ENCODE measurements at regions not wholly inside any gene's neighbourhood (a gene's known extent, or its start where the extent isn't known, plus 50 kb on each side); places are given as distances from the start of the nearest gene placed in this dataset.

GRCh38 chr9:26750162-26750561, 142.4 kb downstream of the CAAP1 start:
- Mint-ChIP-seq H3K4me3 (ENCODE audit: unreplicated experiment) (no peak overlapping the region), H3K36me3 (ENCODE audit: unreplicated experiment) (no peaks in the 10 kb centered on the region), H3K27me3 (ENCODE audit: unreplicated experiment) (peaks cover 3% of the 10 kb centered on the region), H3K27ac (ENCODE audit: unreplicated experiment) (no peak overlapping the region), H3K9me3 (ENCODE audit: unreplicated experiment) (no peaks in the 10 kb centered on the region), H3K4me1 (ENCODE audit: low read depth, unreplicated experiment) (no peaks in the 10 kb centered on the region)
- DNase-seq: no peak
- TF ChIP-seq CTCF (IDR thresholded peaks at IDR 0.05; ENCODE audit: partially characterized antibody, unreplicated experiment): no peak

- Mint-ChIP-seq H3K27ac (ENCODE audit: unreplicated experiment) (no peak overlapping the region), H3K4me1 (ENCODE audit: low read depth, unreplicated experiment) (no peaks in the 10 kb centered on the region), H3K36me3 (ENCODE audit: unreplicated experiment) (no peaks in the 10 kb centered on the region), H3K9me3 (ENCODE audit: unreplicated experiment) (no peaks in the 10 kb centered on the region), H3K27me3 (ENCODE audit: unreplicated experiment) (peaks cover 3% of the 10 kb centered on the region), H3K4me3 (ENCODE audit: unreplicated experiment) (no peak overlapping the region)
- no peak for DNase-seq
- no peak for TF ChIP-seq CTCF (IDR thresholded peaks at IDR 0.05; ENCODE audit: partially characterized antibody, unreplicated experiment)
These were observed 144.0 kb downstream of the CAAP1 start for GRCh38 chr9:26748449-26749058.

DNA sequence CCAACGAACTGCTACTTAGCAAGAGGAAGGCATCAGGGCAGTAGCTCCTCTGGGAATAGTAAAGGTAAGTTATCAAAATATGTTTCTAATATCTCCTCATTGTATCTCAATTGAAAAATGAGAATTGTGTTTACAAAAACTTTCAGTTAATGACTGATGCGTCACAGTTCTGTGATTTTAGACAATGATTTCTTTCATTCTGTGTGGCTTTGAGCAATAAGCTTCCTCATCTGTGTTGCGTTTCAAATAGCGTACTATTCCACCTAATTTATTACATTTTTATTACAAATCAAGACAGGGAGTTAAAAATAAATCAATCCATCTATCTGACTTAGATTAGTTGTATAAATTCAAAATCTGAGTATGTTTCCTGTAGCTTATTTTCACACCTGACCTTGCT, 145.0 kb downstream of the CAAP1 start:
- peaks cover 3% of the 10 kb centered on the region for H3K27me3 Mint-ChIP-seq (ENCODE audit: unreplicated experiment)
- no peak overlapping the region for H3K4me3 Mint-ChIP-seq (ENCODE audit: unreplicated experiment)
- TF ChIP-seq CTCF (IDR thresholded peaks at IDR 0.05; ENCODE audit: partially characterized antibody, unreplicated experiment): no peak
- DNase-seq: no peak
- H3K27ac Mint-ChIP-seq (ENCODE audit: unreplicated experiment): no peak overlapping the region
- no peaks in the 10 kb centered on the region for H3K4me1 Mint-ChIP-seq (ENCODE audit: low read depth, unreplicated experiment)
- H3K36me3 Mint-ChIP-seq (ENCODE audit: unreplicated experiment): no peaks in the 10 kb centered on the region
- peaks cover 1% of the 10 kb centered on the region for H3K9me3 Mint-ChIP-seq (ENCODE audit: unreplicated experiment)

- Mint-ChIP-seq H3K4me1 (ENCODE audit: low read depth, unreplicated experiment) (no peaks in the 10 kb centered on the region), H3K27ac (ENCODE audit: unreplicated experiment) (no peak overlapping the region), H3K36me3 (ENCODE audit: unreplicated experiment) (no peaks in the 10 kb centered on the region), H3K4me3 (ENCODE audit: unreplicated experiment) (no peak overlapping the region), H3K27me3 (ENCODE audit: unreplicated experiment) (peaks cover 3% of the 10 kb centered on the region), H3K9me3 (ENCODE audit: unreplicated experiment) (peaks cover 2% of the 10 kb centered on the region)
- TF ChIP-seq CTCF (IDR thresholded peaks at IDR 0.05; ENCODE audit: partially characterized antibody, unreplicated experiment): no peak
- DNase-seq: no peak
These were observed 146.1 kb downstream of the CAAP1 start for GRCh38 chr9:26746357-26747072.

DNA sequence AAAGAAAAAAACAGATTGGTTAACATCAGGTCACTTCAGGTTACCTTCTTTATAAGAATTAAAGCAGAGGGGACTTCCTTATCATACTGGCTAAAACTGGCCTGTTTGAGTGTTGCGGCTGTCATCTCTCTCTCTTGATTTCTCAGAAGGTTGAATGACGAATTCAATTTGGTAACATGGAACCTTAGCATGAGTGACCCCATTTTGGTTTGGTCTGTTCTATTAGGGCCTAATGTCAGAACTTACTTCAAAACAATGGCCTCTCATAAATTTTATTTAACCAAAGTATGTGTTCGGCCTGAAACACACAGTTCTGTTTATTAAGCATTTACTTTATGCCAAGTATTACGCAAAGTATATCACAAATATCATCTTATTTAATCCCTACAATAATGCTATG, 147.5 kb downstream of the CAAP1 start:
- H3K4me3 Mint-ChIP-seq (ENCODE audit: unreplicated experiment): no peak overlapping the region
- no peak overlapping the region for H3K27ac Mint-ChIP-seq (ENCODE audit: unreplicated experiment)
- no peak for TF ChIP-seq CTCF (IDR thresholded peaks at IDR 0.05; ENCODE audit: partially characterized antibody, unreplicated experiment)
- no peak for DNase-seq
- peaks cover 2% of the 10 kb centered on the region for H3K9me3 Mint-ChIP-seq (ENCODE audit: unreplicated experiment)
- no peaks in the 10 kb centered on the region for H3K4me1 Mint-ChIP-seq (ENCODE audit: low read depth, unreplicated experiment)
- no peaks in the 10 kb centered on the region for H3K36me3 Mint-ChIP-seq (ENCODE audit: unreplicated experiment)
- peaks cover 6% of the 10 kb centered on the region for H3K27me3 Mint-ChIP-seq (ENCODE audit: unreplicated experiment)

All from glutamatergic neuron (in vitro differentiated cells).